ENCODE measurements at regions not wholly inside any gene's neighbourhood (a gene's known extent, or its start where the extent isn't known, plus 50 kb on each side); places are given as distances from the start of the nearest gene placed in this dataset.

GRCh38 chr9:129423216-129423615 lies 197.7 kb downstream of the C9orf50 start:
- H3K4me1 ChIP-seq (ENCODE audit: control insufficient read depth in 5 of 5, insufficient read depth in 5 of 5, low read length in 5 of 5): peaks cover 0 to 13% (median 0%) of the 10 kb centered on the region in 5 donors
- no peaks in the 10 kb centered on the region for H3K36me3 ChIP-seq (ENCODE audit: control insufficient read depth in 4 of 4, insufficient read depth in 4 of 4, low read length in 4 of 4)
- H3K9ac ChIP-seq (ENCODE audit: insufficient read depth in 1 of 2, low read length in 2 of 2): no peak overlapping the region
- H3K9me3 ChIP-seq (ENCODE audit: control insufficient read depth in 4 of 4, insufficient read depth in 3 of 4, low read length in 3 of 4): peaks cover 0 to 2% (median 0%) of the 10 kb centered on the region in 4 donors
- no peak overlapping the region for H3K4me3 ChIP-seq
- H3K27ac ChIP-seq (ENCODE audit: low read depth in 1 of 2, low read length in 1 of 2): peak overlapping the region in 1 of 2 donors; percentile 4
- no peak for TF ChIP-seq CTCF (IDR thresholded peaks at IDR 0.05; ENCODE audit: control extremely low read depth, extremely low read depth)
- no peak for ATAC-seq (ENCODE audit: insufficient read depth, low FRiP score)
- no peak for DNase-seq
- no peaks in the 10 kb centered on the region for H3K27me3 ChIP-seq (ENCODE audit: control insufficient read depth in 3 of 3, insufficient read depth in 3 of 3, low read length in 2 of 3)
- WGBS, 2 donors: 64 to 69% methylated on average over 6 of the region's 6 CpGs

GRCh38 chr9:129422843-129423192 lies 198.1 kb downstream of the C9orf50 start:
- 13 to 32% methylated on average over 12 of the region's 12 CpGs for WGBS, 2 donors
- Histone ChIP-seq H3K36me3 (ENCODE audit: control insufficient read depth in 4 of 4, insufficient read depth in 4 of 4, low read length in 4 of 4) (no peaks in the 10 kb centered on the region), H3K27ac (ENCODE audit: low read depth in 1 of 2, low read length in 1 of 2) (peak overlapping the region in 1 of 2 donors; percentile 20), H3K27me3 (ENCODE audit: control insufficient read depth in 3 of 3, insufficient read depth in 3 of 3, low read length in 2 of 3) (no peaks in the 10 kb centered on the region), H3K4me1 (ENCODE audit: control insufficient read depth in 5 of 5, insufficient read depth in 5 of 5, low read length in 5 of 5) (peaks cover 0 to 9% (median 0%) of the 10 kb centered on the region in 5 donors), H3K9ac (ENCODE audit: insufficient read depth in 1 of 2, low read length in 2 of 2) (no peak overlapping the region), H3K4me3 (no peak overlapping the region), H3K9me3 (ENCODE audit: control insufficient read depth in 4 of 4, insufficient read depth in 3 of 4, low read length in 3 of 4) (peaks cover 0 to 2% (median 0%) of the 10 kb centered on the region in 4 donors)
- DNase-seq (peak in 2 of 3 donors; percentile 45 to 64), ATAC-seq (ENCODE audit: insufficient read depth, low FRiP score) (no peak)
- no peak for TF ChIP-seq CTCF (IDR thresholded peaks at IDR 0.05; ENCODE audit: control extremely low read depth, extremely low read depth)

GRCh38 chr9:129422032-129422842 lies 198.7 kb downstream of the C9orf50 start:
- Histone ChIP-seq H3K4me1 (ENCODE audit: control insufficient read depth in 5 of 5, insufficient read depth in 5 of 5, low read length in 5 of 5) (peaks cover 0 to 8% (median 0%) of the 10 kb centered on the region in 5 donors), H3K36me3 (ENCODE audit: control insufficient read depth in 4 of 4, insufficient read depth in 4 of 4, low read length in 4 of 4) (no peaks in the 10 kb centered on the region), H3K9me3 (ENCODE audit: control insufficient read depth in 4 of 4, insufficient read depth in 3 of 4, low read length in 3 of 4) (peaks cover 0 to 2% (median 0%) of the 10 kb centered on the region in 4 donors), H3K9ac (ENCODE audit: insufficient read depth in 1 of 2, low read length in 2 of 2) (no peak overlapping the region), H3K4me3 (no peak overlapping the region), H3K27ac (ENCODE audit: low read depth in 1 of 2, low read length in 1 of 2) (peak overlapping the region in 1 of 2 donors; percentile 20), H3K27me3 (ENCODE audit: control insufficient read depth in 3 of 3, insufficient read depth in 3 of 3, low read length in 2 of 3) (no peaks in the 10 kb centered on the region)
- WGBS, 2 donors: 78% methylated on average over 11 of the region's 11 CpGs
- ATAC-seq (ENCODE audit: insufficient read depth, low FRiP score) (no peak), DNase-seq (no peak)
- no peak for TF ChIP-seq CTCF (IDR thresholded peaks at IDR 0.05; ENCODE audit: control extremely low read depth, extremely low read depth)

Measured in lung (tissue), 11 donors.